Right atrium auricular region (tissue), 2 donors: ENCODE measurements at regions not wholly inside any gene's neighbourhood (a gene's known extent, or its start where the extent isn't known, plus 50 kb on each side); places are given as distances from the start of the nearest gene placed in this dataset.

ENCODE experiments used
- DNase-seq: peaks from one replicate; pipeline ENCODE4 v3.0.0-alpha.2; 2019; ENCODE audit warnings: low spot score
- H3K27ac ChIP-seq, 2 donors: fragments of 200-600 bp; sonication (generic); 1 replicate in 1 of 2; 2 replicates in 1 of 2; pipeline ENCODE4 v1.5.1; 2016 to 2019
- H3K27me3 ChIP-seq, 2 donors: fragments of 200-600 bp; sonication (generic); one replicate each; pipeline versions ENCODE4 v1.5.1 to v1.6.0; 2017 to 2019
- H3K36me3 ChIP-seq: fragments of 200-600 bp; sonication (generic); one replicate; pipeline ENCODE4 v1.5.1; 2016
- H3K4me1 ChIP-seq, 2 donors: fragments of 200-600 bp; sonication (generic); one replicate each; pipeline versions ENCODE4 v1.5.1 to v1.6.0; 2017 to 2019
- H3K4me3 ChIP-seq, 2 donors: fragments of 200-600 bp; sonication (generic); 1 replicate in 1 of 2; 2 replicates in 1 of 2; pipeline ENCODE4 v1.5.1; 2017 to 2019; ENCODE audit warnings: mild to moderate bottlenecking in 1 of 2, moderate library complexity in 1 of 2
- H3K9me3 ChIP-seq, 2 donors: fragments of 200-600 bp; sonication (generic); one replicate each; pipeline ENCODE4 v1.5.1; 2019
- CTCF ChIP-seq, 2 donors: fragments of 200-600 bp; sonication (generic); IDR thresholded peaks; one replicate each; pipeline ENCODE4 v1.5.1; 2019; ENCODE audit warnings: antibody characterized with exemption in 2 of 2

GRCh38 chr3:147937891-147938290 lies 528.7 kb downstream of the ZIC1 start:
- DNase-seq = no peak
- no peak for TF ChIP-seq CTCF (IDR thresholded peaks at IDR 0.05)
- Histone ChIP-seq H3K4me3 (no peak overlapping the region), H3K36me3 (no peaks in the 10 kb centered on the region), H3K4me1 (no peaks in the 10 kb centered on the region), H3K9me3 (no peaks in the 10 kb centered on the region), H3K27me3 (no peaks in the 10 kb centered on the region), H3K27ac (no peak overlapping the region)

GRCh38 chr3:147939425-147939824 lies 530.3 kb downstream of the ZIC1 start:
- TF ChIP-seq CTCF (IDR thresholded peaks at IDR 0.05) = no peak

GRCh38 chr3:147939839-147940238 lies 530.7 kb downstream of the ZIC1 start:
- Histone ChIP-seq H3K27ac (no peak overlapping the region), H3K4me3 (peak overlapping the region; percentile 6 to 28), H3K4me1 (no peaks in the 10 kb centered on the region), H3K9me3 (no peaks in the 10 kb centered on the region), H3K36me3 (no peaks in the 10 kb centered on the region), H3K27me3 (no peaks in the 10 kb centered on the region)
- no peak for TF ChIP-seq CTCF (IDR thresholded peaks at IDR 0.05)
- no peak for DNase-seq

More at GRCh38 chr3:147939425-147939824, 530.3 kb downstream of the ZIC1 start:
- no peaks in the 10 kb centered on the region for H3K4me1 ChIP-seq
- H3K4me3 ChIP-seq = no peak overlapping the region
- no peak for DNase-seq
- no peaks in the 10 kb centered on the region for H3K9me3 ChIP-seq
- no peaks in the 10 kb centered on the region for H3K36me3 ChIP-seq
- no peak overlapping the region for H3K27ac ChIP-seq
- no peaks in the 10 kb centered on the region for H3K27me3 ChIP-seq

- no peak overlapping the region for H3K27ac ChIP-seq
- peak overlapping the region in 1 of 2 donors; percentile 6 for H3K4me3 ChIP-seq
- DNase-seq = no peak
- H3K4me1 ChIP-seq = no peaks in the 10 kb centered on the region
- TF ChIP-seq CTCF (IDR thresholded peaks at IDR 0.05) = peak in 1 of 2 donors; percentile 16
- no peaks in the 10 kb centered on the region for H3K36me3 ChIP-seq
- no peaks in the 10 kb centered on the region for H3K27me3 ChIP-seq
- no peaks in the 10 kb centered on the region for H3K9me3 ChIP-seq
These were observed 531.4 kb downstream of the ZIC1 start for GRCh38 chr3:147940405-147941193.

- no peaks in the 10 kb centered on the region for H3K9me3 ChIP-seq
- no peak overlapping the region for H3K27ac ChIP-seq
- DNase-seq = no peak
- no peaks in the 10 kb centered on the region for H3K4me1 ChIP-seq
- no peak overlapping the region for H3K4me3 ChIP-seq
- no peaks in the 10 kb centered on the region for H3K36me3 ChIP-seq
- no peaks in the 10 kb centered on the region for H3K27me3 ChIP-seq
- TF ChIP-seq CTCF (IDR thresholded peaks at IDR 0.05) = no peak
These were observed 532.8 kb downstream of the ZIC1 start for GRCh38 chr3:147941969-147942368.
